ENCODE measurements at regions not wholly inside any gene's neighbourhood (a gene's known extent, or its start where the extent isn't known, plus 50 kb on each side); places are given as distances from the start of the nearest gene placed in this dataset.

- Histone ChIP-seq H4K20me1 (no peaks in the 10 kb centered on the region), H3K9ac (no peak overlapping the region), H3K36me3 (no peaks in the 10 kb centered on the region), H3K4me1 (no peaks in the 10 kb centered on the region), H3K4me3 (no peak overlapping the region), H3K27me3 (no peaks in the 10 kb centered on the region), H3K9me3 (no peaks in the 10 kb centered on the region), H3K4me2 (no peak overlapping the region), H3K27ac (no peak overlapping the region)
- no peak for TF ChIP-seq Cebpa-rat (IDR thresholded peaks at IDR 0.05)
Measured at GRCh38 chr2:220469201-220469600, 841.8 kb downstream of the SLC4A3 start.

DNA sequence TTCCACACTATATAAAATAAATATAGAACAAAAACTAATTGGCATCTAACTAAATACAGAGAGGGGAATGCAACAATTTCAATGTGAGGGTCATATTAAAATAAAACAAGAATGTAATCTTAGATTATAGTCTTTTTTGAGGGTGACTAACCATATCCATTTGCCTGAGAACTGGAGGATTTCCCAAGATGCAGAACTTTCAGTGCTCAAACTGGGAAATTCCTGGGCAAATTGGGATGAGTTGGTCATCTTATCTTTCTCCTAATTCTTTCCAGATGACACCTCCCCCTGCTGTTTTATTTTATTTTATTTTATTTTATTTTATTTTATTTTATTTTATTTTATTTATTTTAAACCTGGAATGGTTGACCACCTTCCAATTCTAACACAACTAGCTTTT lies 846.2 kb downstream of the SLC4A3 start:
- no peaks in the 10 kb centered on the region for H3K9me3 ChIP-seq
- H3K9ac ChIP-seq, result no peak overlapping the region
- H3K4me2 ChIP-seq, result no peak overlapping the region
- H3K4me1 ChIP-seq, result no peaks in the 10 kb centered on the region
- H3K4me3 ChIP-seq, result no peak overlapping the region
- H4K20me1 ChIP-seq, result no peaks in the 10 kb centered on the region
- no peak overlapping the region for H3K27ac ChIP-seq
- no peaks in the 10 kb centered on the region for H3K36me3 ChIP-seq
- no peak for TF ChIP-seq Cebpa-rat (IDR thresholded peaks at IDR 0.05)
- H3K27me3 ChIP-seq, result no peaks in the 10 kb centered on the region

GRCh38 chr2:220476877-220477276 lies 849.4 kb downstream of the SLC4A3 start:
- Histone ChIP-seq H3K4me2 (no peak overlapping the region), H3K27me3 (no peaks in the 10 kb centered on the region), H3K4me1 (no peaks in the 10 kb centered on the region), H4K20me1 (no peaks in the 10 kb centered on the region), H3K9me3 (no peaks in the 10 kb centered on the region), H3K36me3 (no peaks in the 10 kb centered on the region), H3K9ac (no peak overlapping the region), H3K4me3 (no peak overlapping the region), H3K27ac (no peak overlapping the region)
- TF ChIP-seq Cebpa-rat (IDR thresholded peaks at IDR 0.05), result no peak

GRCh38 chr2:220478305-220479058 lies 851.1 kb downstream of the SLC4A3 start:
- TF ChIP-seq Cebpa-rat (IDR thresholded peaks at IDR 0.05), result no peak
- Histone ChIP-seq H3K27me3 (no peaks in the 10 kb centered on the region), H3K4me2 (no peak overlapping the region), H3K36me3 (no peaks in the 10 kb centered on the region), H3K9ac (no peak overlapping the region), H3K27ac (no peak overlapping the region), H4K20me1 (no peaks in the 10 kb centered on the region), H3K9me3 (no peaks in the 10 kb centered on the region), H3K4me3 (no peak overlapping the region), H3K4me1 (no peaks in the 10 kb centered on the region)

GRCh38 chr2:220482716-220483115 lies 855.3 kb downstream of the SLC4A3 start:
- Histone ChIP-seq H3K4me1 (no peaks in the 10 kb centered on the region), H3K4me3 (no peak overlapping the region), H3K4me2 (no peak overlapping the region), H3K9me3 (no peaks in the 10 kb centered on the region), H3K27me3 (no peaks in the 10 kb centered on the region), H3K9ac (no peak overlapping the region), H4K20me1 (no peaks in the 10 kb centered on the region), H3K27ac (no peak overlapping the region), H3K36me3 (no peaks in the 10 kb centered on the region)
- TF ChIP-seq Cebpa-rat (IDR thresholded peaks at IDR 0.05), result no peak

DNA sequence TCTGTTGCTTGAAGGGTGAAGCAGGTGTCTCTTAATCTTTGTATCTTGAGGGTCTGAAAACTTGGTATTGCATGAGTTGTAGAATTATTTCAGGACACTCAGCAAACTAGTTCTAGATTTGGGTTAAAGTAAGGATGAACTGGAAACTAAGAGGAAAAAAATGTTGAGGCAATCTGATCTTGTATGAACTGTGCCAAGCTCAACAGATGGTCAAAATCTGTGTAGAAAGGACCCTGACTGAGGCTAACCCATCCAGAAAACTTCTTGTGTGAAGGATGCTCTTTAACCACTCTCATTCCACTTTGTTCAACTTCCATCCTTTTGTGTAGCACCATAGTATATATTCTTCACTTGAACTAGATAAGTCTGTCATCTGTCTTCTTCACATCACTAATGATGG lies 861.7 kb downstream of the SLC4A3 start:
- H3K27me3 ChIP-seq, result no peaks in the 10 kb centered on the region
- no peak overlapping the region for H3K27ac ChIP-seq
- H3K4me1 ChIP-seq, result no peaks in the 10 kb centered on the region
- TF ChIP-seq Cebpa-rat (IDR thresholded peaks at IDR 0.05), result no peak
- H3K9ac ChIP-seq, result no peak overlapping the region
- H4K20me1 ChIP-seq, result no peaks in the 10 kb centered on the region
- no peak overlapping the region for H3K4me2 ChIP-seq
- H3K9me3 ChIP-seq, result no peaks in the 10 kb centered on the region
- H3K4me3 ChIP-seq, result no peak overlapping the region
- H3K36me3 ChIP-seq, result no peaks in the 10 kb centered on the region

- no peak for TF ChIP-seq Cebpa-rat (IDR thresholded peaks at IDR 0.05)
- no peak overlapping the region for H3K9ac ChIP-seq
- no peak overlapping the region for H3K4me2 ChIP-seq
- no peak overlapping the region for H3K4me3 ChIP-seq
- no peak overlapping the region for H3K27ac ChIP-seq
- H3K36me3 ChIP-seq, result no peaks in the 10 kb centered on the region
- no peaks in the 10 kb centered on the region for H3K4me1 ChIP-seq
- H3K9me3 ChIP-seq, result no peaks in the 10 kb centered on the region
- no peaks in the 10 kb centered on the region for H4K20me1 ChIP-seq
- H3K27me3 ChIP-seq, result no peaks in the 10 kb centered on the region
Measured at GRCh38 chr2:220491670-220492069, 864.2 kb downstream of the SLC4A3 start.

GRCh38 chr2:220493871-220494525 lies 866.6 kb downstream of the SLC4A3 start:
- H3K36me3 ChIP-seq, result no peaks in the 10 kb centered on the region
- H3K9me3 ChIP-seq, result no peaks in the 10 kb centered on the region
- no peaks in the 10 kb centered on the region for H4K20me1 ChIP-seq
- no peaks in the 10 kb centered on the region for H3K4me1 ChIP-seq
- no peak overlapping the region for H3K4me3 ChIP-seq
- H3K9ac ChIP-seq, result no peak overlapping the region
- H3K4me2 ChIP-seq, result no peak overlapping the region
- H3K27me3 ChIP-seq, result no peaks in the 10 kb centered on the region
- no peak overlapping the region for H3K27ac ChIP-seq
- no peak for TF ChIP-seq Cebpa-rat (IDR thresholded peaks at IDR 0.05)

GRCh38 chr2:220496513-220496912 lies 869.1 kb downstream of the SLC4A3 start:
- Histone ChIP-seq H3K36me3 (no peaks in the 10 kb centered on the region), H3K4me3 (no peak overlapping the region), H3K4me1 (no peaks in the 10 kb centered on the region), H4K20me1 (no peaks in the 10 kb centered on the region), H3K4me2 (no peak overlapping the region), H3K9me3 (peaks cover 6% of the 10 kb centered on the region), H3K27me3 (no peaks in the 10 kb centered on the region), H3K27ac (no peak overlapping the region), H3K9ac (no peak overlapping the region)
- TF ChIP-seq Cebpa-rat (IDR thresholded peaks at IDR 0.05), result no peak

- Histone ChIP-seq H3K27ac (no peak overlapping the region), H3K27me3 (no peaks in the 10 kb centered on the region), H3K36me3 (no peaks in the 10 kb centered on the region), H4K20me1 (no peaks in the 10 kb centered on the region), H3K9me3 (peaks cover 9% of the 10 kb centered on the region), H3K4me2 (no peak overlapping the region), H3K4me3 (no peak overlapping the region), H3K9ac (no peak overlapping the region), H3K4me1 (no peaks in the 10 kb centered on the region)
- no peak for TF ChIP-seq Cebpa-rat (IDR thresholded peaks at IDR 0.05)
Measured at GRCh38 chr2:220499225-220499624, 871.8 kb downstream of the SLC4A3 start.
